ENCODE measurements at regions not wholly inside any gene's neighbourhood (a gene's known extent, or its start where the extent isn't known, plus 50 kb on each side); places are given as distances from the start of the nearest gene placed in this dataset.

- in situ Hi-C loops (cut with HindIII; ENCODE audit: low sequenced_read_pairs), result no loop called here
Measured at GRCh38 chr1:162913345-162913744, 52.4 kb upstream of the CCDC190 start.

GRCh38 chr1:162912061-162912667 lies 51.2 kb upstream of the CCDC190 start:
- no peak for TF ChIP-seq CTCF (IDR thresholded peaks at IDR 0.05; ENCODE audit: low read depth, low read length)
- no peak overlapping the region for H3K4me3 ChIP-seq (ENCODE audit: low read depth, low read length)
- DNase-seq (ENCODE audit: low read depth, low spot score), result no peak
- in situ Hi-C loops (cut with HindIII; ENCODE audit: low sequenced_read_pairs), result no loop called here

More at GRCh38 chr1:162913345-162913744, 52.4 kb upstream of the CCDC190 start:
- no peak for TF ChIP-seq CTCF (IDR thresholded peaks at IDR 0.05; ENCODE audit: low read depth, low read length)
- no peak overlapping the region for H3K4me3 ChIP-seq (ENCODE audit: low read depth, low read length)
- no peak for DNase-seq (ENCODE audit: low read depth, low spot score)
